Left renal cortex interstitium (tissue), 4 donors: ENCODE measurements at regions not wholly inside any gene's neighbourhood (a gene's known extent, or its start where the extent isn't known, plus 50 kb on each side); places are given as distances from the start of the nearest gene placed in this dataset.

Experiments used
- DNase-seq, 4 donors: peaks; one replicate each; pipeline ENCODE4 v3.0.0-alpha.2; 2013; ENCODE audit warnings: low read depth in 4 of 4, low spot score in 2 of 4, missing footprints in 1 of 4

DNA sequence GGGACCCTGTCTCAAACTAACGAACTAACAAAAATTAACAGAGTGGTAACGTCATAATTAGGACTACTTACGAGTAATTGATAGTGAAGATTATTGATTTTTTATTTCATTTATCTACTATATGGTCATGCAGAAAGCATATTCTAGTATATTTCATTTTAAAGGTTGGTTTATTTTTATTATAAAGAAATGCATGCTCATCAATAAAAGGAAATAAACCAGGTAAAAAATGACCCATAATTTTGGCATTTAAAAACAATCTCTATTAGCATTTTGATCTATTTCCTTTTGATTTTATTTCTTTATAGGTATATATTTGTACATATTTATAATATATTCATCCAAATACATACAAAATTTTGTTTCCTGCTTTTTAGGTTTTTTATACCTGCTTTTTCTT lies 401.4 kb upstream of the ID4 start:
- DNase-seq = no peak

DNA sequence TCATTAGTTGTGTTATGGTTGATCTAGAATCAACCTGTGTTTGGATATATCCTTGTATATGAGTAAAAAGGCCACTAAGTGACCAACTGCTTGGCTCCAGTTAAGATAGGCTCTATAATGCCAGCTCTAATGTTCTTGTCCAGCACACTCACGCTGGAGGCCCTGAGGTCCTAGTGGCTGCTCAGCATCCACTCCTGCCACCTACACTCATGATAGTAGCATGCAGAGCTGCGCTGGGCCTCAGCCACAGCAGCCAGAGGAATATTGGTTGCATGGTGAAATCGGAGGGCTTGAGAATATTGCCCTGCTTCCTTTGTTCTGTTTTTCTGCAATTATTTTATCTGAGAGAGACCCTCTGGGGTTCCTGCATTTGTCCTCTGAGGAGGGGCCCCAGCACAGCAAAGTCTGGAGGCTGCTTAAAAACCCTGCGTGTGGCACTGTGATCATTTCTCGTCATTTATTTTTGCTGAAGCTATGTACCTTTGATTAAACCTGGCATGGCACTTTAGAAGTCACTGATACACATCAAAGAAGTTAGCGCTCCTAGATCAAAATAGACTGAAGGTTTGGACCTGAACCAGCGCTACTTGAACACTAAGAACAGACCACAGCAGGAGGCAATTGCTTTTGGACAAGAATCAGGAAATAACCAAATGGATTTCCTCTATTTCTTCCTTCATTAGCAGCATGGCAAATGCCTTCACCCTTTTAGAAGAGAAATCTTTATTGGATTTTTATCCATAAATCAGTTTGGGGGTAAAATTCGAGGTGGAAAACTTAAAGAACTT lies 398.4 kb upstream of the ID4 start:
- no peak for DNase-seq

DNA sequence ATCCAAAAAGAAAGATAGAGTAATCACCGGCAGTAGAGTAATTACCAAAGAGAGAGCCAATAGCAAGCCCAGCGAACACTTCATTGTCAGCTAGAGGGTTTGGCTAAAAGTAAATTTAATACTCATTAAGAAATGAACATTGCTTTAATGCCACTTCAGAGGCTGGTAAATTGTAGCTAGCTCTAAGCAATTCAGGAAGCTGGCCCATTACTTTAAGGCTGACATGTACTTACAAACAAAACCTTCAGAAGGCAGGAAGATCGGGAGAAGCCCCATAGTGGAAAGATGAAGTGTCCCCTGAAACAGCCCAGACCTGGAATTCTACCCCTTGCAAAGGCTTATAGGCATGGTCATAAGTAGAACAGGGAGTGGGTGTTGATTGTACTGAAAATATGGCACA lies 396.6 kb upstream of the ID4 start:
- DNase-seq = no peak

DNA sequence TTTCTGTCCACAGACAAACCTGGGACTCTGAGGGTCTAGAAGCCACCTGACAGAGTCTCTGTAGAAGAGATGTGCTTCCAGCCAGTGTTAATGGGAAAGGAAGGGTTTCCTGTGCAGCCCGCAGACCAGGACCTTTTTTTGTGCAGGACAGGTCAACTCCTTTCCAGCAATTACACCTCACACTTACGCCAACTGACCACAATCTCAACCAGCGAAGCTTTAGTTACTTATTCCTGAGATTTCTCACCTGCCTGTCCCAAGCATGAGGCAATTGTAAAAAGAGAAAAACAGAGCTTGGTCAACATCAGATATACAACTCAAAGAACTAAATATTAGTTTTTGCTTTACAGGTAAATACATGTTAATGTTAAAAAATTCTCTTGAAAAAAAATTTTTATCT lies 393.8 kb upstream of the ID4 start:
- no peak for DNase-seq

DNA sequence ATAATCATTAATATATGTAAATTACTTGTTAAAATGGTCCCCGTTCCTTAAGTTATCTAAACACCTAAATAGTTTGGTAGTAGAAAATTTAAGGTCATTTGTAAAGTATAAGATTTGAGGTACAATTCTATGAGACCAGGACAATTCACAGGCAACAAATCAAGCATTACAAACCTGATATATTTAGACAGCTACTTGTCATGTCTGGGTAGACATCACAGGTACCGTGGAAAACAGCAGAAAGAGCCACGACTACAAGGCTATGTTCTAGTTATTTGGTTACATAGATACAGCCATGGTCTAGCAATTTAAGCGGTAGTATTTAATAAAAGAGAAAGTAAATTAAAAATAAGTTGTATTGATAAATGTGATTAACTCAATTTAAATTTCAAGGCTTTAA lies 393.1 kb upstream of the ID4 start:
- no peak for DNase-seq

DNA sequence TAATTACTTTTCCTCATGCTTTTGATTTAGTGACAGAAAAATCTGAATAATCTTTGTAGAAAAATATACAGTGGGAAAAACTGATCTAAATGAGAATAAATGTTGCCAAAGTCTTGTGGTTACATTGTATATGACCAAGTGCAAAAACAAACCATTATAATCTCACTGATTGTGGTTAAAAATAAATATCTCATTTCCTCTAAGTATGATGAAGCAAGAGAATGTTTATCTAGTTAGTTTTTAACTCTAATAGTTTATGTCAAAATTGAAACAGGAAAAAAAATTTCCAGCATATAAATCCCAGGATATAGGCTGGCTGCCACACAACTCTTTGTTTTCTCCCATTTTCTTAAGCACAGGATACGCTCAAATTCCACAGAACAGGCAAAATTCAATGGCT lies 392.7 kb upstream of the ID4 start:
- no peak for DNase-seq

DNA sequence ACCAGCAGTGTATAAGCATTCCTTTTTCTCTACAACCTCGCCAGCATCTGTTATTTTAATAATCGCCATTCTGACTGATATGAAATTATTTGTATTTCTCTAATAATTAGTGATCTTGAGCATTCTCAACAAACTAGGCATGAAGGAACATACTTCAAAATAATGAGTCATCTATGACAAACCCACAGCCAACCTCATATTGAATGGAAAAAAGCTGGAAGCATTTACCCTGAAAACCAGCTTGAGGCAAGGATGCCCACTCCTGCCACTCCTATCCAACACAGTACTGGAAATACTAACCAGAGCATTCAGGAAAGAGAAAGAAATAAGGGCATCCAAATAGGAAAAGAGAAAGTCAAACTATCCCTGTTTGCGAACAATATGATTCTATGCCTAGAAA lies 390.6 kb upstream of the ID4 start:
- DNase-seq = no peak

DNA sequence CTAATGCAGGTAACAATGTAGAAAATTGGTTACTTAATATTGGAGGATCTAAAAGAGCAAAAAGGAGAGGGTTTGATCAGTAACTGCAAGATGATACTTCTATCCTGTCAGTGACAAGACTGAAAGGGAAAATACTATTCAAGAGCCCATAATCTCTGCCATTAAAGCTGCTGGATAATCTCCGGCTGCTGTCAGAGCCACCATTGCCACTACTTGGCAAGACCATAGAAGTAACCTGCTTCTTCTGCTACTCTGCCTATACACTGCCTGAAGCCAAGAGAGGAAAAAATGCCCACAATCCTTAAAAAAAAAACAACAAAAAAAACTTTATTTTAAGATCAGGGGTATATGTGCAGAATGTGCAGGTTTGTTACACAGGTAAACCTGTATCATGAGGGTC lies 386.5 kb upstream of the ID4 start:
- DNase-seq = no peak

DNA sequence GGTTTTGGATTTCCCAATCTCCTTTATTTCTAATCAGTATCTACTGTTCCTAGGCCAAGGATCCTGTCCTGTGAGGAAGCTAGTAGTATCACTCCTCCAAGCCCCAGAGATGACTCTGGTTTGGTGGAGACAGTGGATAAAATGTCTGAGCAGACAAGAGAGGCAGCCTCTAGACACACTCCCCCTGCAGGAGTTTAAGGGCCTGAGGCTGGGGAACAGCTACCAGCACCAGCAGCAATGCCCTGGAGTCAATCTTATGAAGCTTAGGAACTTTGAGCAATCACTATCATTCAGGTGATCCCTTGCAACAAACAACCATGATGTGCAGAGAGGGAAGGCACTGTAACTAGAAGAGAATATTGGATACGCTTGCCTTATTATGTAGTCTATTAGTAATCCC lies 384.7 kb upstream of the ID4 start:
- DNase-seq = no peak

DNA sequence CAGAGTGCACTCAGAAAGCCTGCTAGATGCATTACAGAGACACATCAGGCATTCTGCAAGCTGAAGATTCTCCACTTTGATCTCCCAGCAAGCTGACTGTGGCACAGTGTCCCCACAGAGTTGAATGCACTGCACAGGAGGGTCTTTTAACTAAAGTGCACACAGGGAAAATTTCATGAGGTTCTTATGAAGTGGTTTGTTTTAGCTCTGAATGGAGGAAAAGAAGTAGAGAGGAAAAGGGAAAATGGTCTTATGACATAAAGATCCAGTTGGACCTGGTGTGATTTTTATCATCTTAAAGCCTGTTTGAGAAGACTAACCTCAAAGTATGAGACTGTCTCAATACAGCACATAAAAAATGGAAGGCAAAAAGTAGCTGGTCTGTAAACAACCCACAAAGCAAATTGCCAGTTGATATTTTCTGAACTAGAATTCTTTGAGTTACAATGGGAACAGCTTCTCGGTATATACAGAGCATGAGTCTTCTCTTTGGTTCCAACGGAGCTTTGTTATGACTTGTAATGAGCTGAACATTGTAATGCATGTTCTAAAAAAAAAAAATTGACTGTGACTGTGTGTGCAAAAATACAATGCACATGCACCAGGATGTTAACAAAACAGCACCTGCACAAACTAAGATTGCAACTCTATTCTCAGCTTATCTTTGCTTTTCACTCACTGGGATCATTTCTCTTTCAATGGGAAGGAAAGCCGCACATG lies 383.0 kb upstream of the ID4 start:
- DNase-seq = no peak

DNA sequence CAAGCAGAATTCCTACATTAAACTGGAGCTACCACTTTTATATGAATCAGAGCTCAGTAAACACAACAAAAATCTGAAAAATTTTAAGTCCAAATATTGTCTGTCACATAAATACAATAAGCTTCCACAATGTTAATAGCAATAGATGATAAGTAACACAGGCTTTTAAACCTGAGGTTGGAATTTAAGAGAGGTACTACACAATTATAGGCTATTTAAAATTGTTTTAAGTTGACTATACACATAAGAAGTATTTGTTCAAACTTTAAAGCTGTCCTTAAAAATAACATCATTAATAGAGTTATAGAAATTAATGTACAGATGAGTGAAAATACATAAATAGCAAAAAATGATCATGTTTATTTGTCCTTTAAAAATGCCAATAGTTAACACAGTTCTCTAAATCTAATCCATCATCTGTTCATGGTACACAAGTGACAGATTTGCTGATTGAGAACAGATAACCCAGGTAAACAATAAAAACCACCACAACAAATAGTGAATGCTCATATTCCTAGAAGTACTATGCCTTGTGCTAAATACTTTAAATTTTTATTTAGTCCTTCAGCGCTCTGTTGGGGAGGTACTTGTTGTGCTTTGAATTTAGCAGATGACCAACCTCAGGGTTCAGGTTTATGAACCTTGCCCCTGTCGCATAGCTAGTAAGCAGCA lies 382.3 kb upstream of the ID4 start:
- DNase-seq = no peak

DNA sequence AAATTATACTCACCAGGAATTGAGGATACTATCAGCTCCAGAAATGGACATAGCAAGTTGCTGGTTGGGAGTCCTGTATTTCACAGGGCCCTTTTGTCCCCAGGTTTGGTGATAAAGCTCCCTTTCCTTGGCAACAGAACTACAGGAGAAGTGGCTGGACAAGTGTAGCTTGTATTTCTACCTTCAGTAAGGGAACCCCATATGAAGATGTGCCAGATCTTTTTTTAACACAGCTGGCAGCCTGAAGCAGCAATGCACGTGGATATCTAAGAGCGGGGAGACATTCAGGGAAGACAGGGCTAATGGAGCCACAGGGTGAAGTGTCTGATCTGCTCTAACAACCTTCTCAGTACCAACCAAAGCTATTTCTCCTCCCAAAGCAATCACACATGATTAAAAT lies 373.9 kb upstream of the ID4 start:
- no peak for DNase-seq

DNA sequence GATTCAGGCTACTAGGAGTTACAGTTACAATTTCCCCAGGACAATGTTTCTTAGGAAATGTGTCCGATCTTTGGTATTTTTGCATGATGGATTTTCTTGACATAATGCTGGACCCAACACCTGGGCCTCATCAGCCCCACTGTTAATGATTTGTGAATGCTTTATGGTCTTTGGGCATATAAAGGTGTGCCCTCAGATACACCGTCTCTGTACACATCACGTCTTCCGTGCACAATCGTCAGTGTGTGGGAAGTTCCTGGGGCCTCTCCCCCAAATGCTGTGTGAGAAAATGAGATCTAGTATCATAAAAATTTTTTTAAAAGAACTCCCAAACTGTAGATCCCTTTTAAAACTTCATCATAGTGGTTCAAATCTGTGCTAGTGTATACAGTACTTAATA lies 373.2 kb upstream of the ID4 start:
- no peak for DNase-seq

DNA sequence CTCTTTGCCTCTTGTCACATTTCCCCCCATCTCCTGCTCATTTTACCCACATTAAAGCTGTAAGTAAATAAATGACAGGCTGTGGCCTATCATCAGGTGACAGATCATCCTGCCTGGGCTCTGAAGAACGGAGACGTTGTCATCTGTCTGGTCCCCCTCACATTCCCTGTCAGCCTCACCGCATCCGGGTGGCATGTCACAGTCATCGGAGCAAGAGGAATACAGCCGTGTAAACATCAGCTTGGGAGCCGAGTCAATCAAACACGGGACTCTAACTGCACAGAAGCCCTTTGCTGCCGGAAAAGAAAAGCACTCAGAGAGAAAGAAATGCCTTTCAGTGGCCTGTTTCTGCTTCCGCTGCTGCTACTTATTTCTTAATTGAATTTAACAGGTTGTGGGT lies 371.9 kb upstream of the ID4 start:
- peak in 3 of 4 donors; percentile 9 to 61 (median 53) for DNase-seq

DNA sequence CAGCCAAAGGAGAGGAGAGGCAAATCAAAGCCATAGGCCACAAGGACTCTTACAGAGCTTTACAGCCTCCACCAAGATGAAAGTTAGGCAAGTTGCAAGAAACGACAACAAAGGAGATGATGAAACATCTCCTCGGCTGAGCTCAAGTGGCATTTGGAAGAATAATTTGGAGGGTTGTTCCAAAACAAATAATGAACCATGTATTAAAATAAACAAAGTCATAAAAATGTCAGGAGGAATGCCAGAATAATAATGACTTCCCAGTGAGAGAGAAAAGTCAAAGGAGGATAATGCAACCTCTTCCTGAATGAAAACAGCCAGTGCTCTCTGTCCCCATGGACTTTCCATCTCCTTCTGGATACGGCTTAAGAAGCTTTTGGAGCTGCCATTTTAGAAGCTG lies 371.4 kb upstream of the ID4 start:
- DNase-seq = peak in 3 of 4 donors; percentile 6 to 40 (median 26)

DNA sequence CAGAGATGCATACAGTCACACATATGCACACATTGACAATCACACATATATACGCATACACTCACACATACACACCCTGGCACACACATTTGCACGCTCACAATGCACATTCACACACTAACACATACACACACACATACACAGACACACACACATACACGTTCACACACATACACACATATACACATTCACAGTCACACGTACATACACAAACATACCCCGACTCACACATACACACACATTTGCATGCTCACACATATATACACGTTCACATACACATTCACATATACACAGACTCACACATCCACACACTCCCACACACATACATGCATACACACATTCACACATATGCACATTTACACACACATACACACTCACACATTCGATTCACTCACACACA lies 366.8 kb upstream of the ID4 start:
- DNase-seq = no peak

DNA sequence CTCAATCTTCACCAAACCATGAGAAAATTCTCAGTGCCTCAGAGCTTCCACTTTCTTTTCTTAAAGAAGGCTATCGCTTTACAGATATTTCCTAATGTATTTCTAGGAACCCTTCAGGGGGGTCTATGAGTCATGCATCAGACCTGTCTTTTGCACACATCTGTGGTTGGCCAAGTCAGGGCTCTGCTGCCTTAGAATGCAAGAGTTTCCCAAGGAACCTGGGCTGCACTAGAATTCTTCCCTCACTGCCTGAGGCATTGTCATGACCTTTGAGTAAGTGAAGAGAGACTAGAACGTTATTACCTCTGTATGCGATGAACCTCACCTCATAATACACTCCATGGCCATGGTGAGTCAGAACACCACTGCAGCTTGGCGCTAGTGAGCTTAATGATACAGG lies 365.0 kb upstream of the ID4 start:
- DNase-seq = no peak

DNA sequence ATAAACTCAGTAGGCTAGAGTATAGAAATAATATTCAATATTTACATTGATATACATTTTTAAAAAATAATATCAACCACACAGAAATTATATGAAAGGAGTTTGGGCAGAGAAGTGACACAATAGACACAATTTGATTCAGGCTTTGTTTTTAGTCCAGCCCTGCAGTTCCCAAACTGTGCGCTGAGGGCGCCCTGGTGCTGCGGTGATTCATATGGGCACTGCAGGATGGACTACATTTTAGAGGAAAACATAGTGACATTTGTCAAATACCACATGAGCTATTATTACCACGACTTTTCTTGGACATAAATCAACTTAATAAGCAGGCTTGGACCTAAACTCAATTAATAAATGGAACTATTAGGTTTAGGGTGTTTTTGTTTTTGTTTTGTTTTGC lies 364.3 kb upstream of the ID4 start:
- no peak for DNase-seq

DNA sequence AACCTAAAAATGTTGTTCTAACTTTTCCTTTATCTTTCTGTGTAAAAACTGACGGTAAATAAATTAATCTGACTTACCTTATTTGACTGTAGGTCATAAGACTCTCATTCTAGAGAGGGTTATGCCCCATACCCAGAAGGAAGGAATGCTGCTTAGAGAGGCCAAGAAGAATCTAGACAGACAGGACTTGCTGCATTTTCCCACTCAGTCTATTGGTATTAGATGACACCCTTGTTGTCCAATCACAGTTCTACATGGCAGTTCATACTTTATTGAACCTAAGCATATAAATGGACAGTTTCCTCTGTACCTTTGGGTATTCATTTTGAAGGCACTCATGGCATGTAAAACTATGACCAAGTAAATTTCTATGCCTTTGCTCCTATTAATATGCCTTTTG lies 359.6 kb upstream of the ID4 start:
- DNase-seq = no peak

DNA sequence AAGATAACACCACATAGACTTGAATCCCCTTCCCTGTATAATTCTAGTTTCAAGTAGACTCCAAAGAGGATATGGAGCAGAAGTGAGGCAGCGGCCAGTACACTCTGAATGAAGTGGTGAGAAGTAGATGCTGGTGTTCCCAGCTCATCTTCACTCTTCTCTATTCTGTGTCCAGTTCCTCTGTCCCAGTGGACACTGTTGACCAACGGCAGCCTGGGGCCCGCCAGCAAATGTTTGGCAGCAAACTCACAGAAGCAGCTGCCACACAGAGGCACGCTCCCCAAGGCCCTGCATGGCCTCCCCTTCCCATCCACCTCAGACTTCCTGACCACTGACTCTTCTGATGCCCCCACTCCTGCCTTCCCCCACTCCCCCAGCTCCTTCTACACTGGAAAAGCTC lies 358.9 kb upstream of the ID4 start:
- DNase-seq = no peak

DNA sequence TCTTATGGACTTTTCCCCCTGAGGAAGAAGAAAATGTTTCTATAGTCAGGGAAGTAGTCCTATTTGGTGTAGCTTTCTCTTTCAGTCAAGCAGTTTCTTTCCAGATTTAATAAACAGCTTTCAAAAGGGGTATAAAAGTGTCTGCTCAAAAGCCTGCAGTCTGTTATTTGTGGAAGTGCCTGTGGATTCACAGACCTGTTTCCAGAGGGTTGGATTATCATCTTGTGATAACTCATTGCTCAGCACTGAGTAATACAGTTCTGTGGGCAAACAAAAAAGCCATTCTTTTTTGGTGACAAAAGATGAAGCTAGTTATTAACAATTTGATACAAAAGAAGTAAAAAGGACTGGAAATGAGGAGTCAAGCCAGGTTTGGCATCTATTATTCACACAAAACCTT lies 358.2 kb upstream of the ID4 start:
- DNase-seq = no peak

DNA sequence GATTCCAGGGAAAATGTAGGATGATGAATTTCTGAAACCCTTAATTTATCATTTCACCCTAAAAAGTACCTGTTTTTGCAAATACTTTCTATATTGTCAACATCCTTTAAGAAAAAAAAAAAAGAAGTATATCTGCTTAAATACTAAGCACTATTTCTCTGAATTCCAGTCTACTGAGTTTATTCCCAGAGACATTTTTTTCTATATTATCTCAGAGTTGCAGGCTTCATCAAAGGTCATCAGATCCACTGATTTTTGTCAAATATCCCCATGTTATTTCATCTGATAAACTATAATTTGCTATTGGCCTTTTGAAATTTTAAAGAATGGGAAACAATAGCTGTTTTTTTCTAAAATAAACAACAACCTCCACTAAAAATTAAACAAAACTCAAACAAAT lies 357.6 kb upstream of the ID4 start:
- DNase-seq = no peak
